Kidney epithelial cell (primary cell): ENCODE measurements at regions not wholly inside any gene's neighbourhood (a gene's known extent, or its start where the extent isn't known, plus 50 kb on each side); places are given as distances from the start of the nearest gene placed in this dataset.

Experiments used
- DNase-seq: peaks from one replicate; pipeline ENCODE4 v3.0.0-alpha.2; 2010; ENCODE audit warnings: low read depth
- H3K27me3 ChIP-seq: 2 replicates; pipeline ENCODE4 v1.6.0; 2011; ENCODE audit warnings: low read length; ENCODE audit not compliant: control insufficient read depth, insufficient read depth
- H3K36me3 ChIP-seq: 2 replicates; pipeline ENCODE4 v1.5.1; 2011; ENCODE audit warnings: low read length; ENCODE audit not compliant: control insufficient read depth, insufficient read depth
- H3K4me3 ChIP-seq: 2 replicates; pipeline ENCODE4 v1.5.1; 2011; ENCODE audit warnings: low read depth, mild to moderate bottlenecking, control low read depth, low read length
- CTCF ChIP-seq: IDR thresholded peaks from 2 replicates; pipeline ENCODE4 v1.5.1; 2011; ENCODE audit warnings: mild to moderate bottlenecking, moderate library complexity, low read length, control low read depth, inconsistent platforms; ENCODE audit not compliant: insufficient read depth, poor library complexity, severe bottlenecking

- no peak for TF ChIP-seq CTCF
- no peak for DNase-seq
- H3K36me3 ChIP-seq: no peaks in the 10 kb centered on the region
- H3K4me3 ChIP-seq: no peak overlapping the region
- no peaks in the 10 kb centered on the region for H3K27me3 ChIP-seq
Observed at GRCh38 chr16:72654535-72654934, 393.4 kb downstream of the ZFHX3 start.

GRCh38 chr16:72649254-72649944 is 398.5 kb downstream of the ZFHX3 start:
- Histone ChIP-seq H3K27me3 (no peaks in the 10 kb centered on the region), H3K4me3 (no peak overlapping the region), H3K36me3 (no peaks in the 10 kb centered on the region)
- no peak for DNase-seq
- TF ChIP-seq CTCF: no peak

GRCh38 chr16:72646615-72647014 is 401.3 kb downstream of the ZFHX3 start:
- Histone ChIP-seq H3K27me3 (no peaks in the 10 kb centered on the region), H3K4me3 (no peak overlapping the region), H3K36me3 (no peaks in the 10 kb centered on the region)
- no peak for TF ChIP-seq CTCF
- no peak for DNase-seq

GRCh38 chr16:72645538-72645937 is 402.4 kb downstream of the ZFHX3 start:
- H3K4me3 ChIP-seq: no peak overlapping the region

GRCh38 chr16:72644911-72645310 is 403.0 kb downstream of the ZFHX3 start:
- Histone ChIP-seq H3K36me3 (no peaks in the 10 kb centered on the region), H3K4me3 (no peak overlapping the region), H3K27me3 (no peaks in the 10 kb centered on the region)
- TF ChIP-seq CTCF: no peak
- no peak for DNase-seq

More at GRCh38 chr16:72645538-72645937, 402.4 kb downstream of the ZFHX3 start:
- no peak for DNase-seq
- H3K36me3 ChIP-seq: no peaks in the 10 kb centered on the region
- no peaks in the 10 kb centered on the region for H3K27me3 ChIP-seq
- TF ChIP-seq CTCF: no peak

- no peak for DNase-seq
- Histone ChIP-seq H3K27me3 (no peaks in the 10 kb centered on the region), H3K36me3 (no peaks in the 10 kb centered on the region), H3K4me3 (no peak overlapping the region)
- no peak for TF ChIP-seq CTCF
Observed at GRCh38 chr16:72639494-72639893, 408.4 kb downstream of the ZFHX3 start.
